ENCODE measurements at regions not wholly inside any gene's neighbourhood (a gene's known extent, or its start where the extent isn't known, plus 50 kb on each side); places are given as distances from the start of the nearest gene placed in this dataset.

DNA sequence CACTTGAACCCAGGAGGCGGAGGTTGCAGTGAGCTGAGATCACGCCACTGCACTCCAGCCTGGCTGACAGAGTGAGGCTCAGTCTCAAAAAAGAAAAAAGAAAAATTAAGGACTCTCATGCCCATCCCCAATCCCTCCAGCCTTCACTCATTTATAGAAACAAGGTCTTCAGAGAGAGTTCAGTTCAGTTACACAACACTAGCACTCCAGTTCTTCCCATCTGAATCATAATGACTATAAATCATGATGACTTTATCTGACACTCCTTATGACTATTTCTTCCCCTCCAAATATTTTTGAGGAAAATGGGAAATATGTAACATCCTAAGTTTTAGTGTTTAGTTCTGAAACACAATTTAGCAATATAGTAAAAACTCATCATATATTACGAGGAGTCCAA lies 107.4 kb upstream of the LSM8 start:
- TF ChIP-seq, protein P1, sequence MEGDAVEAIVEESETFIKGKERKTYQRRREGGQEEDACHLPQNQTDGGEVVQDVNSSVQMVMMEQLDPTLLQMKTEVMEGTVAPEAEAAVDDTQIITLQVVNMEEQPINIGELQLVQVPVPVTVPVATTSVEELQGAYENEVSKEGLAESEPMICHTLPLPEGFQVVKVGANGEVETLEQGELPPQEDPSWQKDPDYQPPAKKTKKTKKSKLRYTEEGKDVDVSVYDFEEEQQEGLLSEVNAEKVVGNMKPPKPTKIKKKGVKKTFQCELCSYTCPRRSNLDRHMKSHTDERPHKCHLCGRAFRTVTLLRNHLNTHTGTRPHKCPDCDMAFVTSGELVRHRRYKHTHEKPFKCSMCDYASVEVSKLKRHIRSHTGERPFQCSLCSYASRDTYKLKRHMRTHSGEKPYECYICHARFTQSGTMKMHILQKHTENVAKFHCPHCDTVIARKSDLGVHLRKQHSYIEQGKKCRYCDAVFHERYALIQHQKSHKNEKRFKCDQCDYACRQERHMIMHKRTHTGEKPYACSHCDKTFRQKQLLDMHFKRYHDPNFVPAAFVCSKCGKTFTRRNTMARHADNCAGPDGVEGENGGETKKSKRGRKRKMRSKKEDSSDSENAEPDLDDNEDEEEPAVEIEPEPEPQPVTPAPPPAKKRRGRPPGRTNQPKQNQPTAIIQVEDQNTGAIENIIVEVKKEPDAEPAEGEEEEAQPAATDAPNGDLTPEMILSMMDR (IDR thresholded peaks at IDR 0.05; ENCODE audit: low read length): no peak
- TF ChIP-seq EZH2 (optimal IDR thresholded peaks at IDR 0.05; ENCODE audit: low read depth, low read length): no peak

Measured in MM.1S (cell line).